Neural cell (in vitro differentiated cells): ENCODE measurements at regions not wholly inside any gene's neighbourhood (a gene's known extent, or its start where the extent isn't known, plus 50 kb on each side); places are given as distances from the start of the nearest gene placed in this dataset.

Experiments
- H2AFZ ChIP-seq: fragments of 200-600, 300-800 bp; sonication (generic), shearing (Covaris generic); 2 replicates; pipeline ENCODE4 v1.6.0; 2014; ENCODE audit warnings: low read depth, mild to moderate bottlenecking, antibody characterized with exemption, low read length, moderate library complexity
- H3F3A ChIP-seq: fragments of 200-600 bp; shearing (Covaris generic); 2 replicates; pipeline ENCODE4 v1.6.1; 2016; ENCODE audit warnings: mild to moderate bottlenecking, moderate library complexity, mixed read lengths, antibody characterized with exemption, low read length; ENCODE audit not compliant: insufficient read depth, poor library complexity, severe bottlenecking
- H3K27ac ChIP-seq: fragments of 200-600, 300-800 bp; sonication (generic), shearing (Covaris generic); 2 replicates; pipeline ENCODE4 v1.5.1; 2014; ENCODE audit warnings: mild to moderate bottlenecking, low read length, moderate library complexity
- H3K27me3 ChIP-seq: fragments of 300-800, 200-600 bp; sonication (generic), shearing (Covaris generic); 2 replicates; pipeline ENCODE4 v1.6.0; 2014; ENCODE audit warnings: mild to moderate bottlenecking, low read depth, low read length, moderate library complexity; ENCODE audit not compliant: insufficient read depth
- H3K36me3 ChIP-seq: fragments of 300-800, 200-600 bp; sonication (generic), shearing (Covaris generic); 2 replicates; pipeline ENCODE4 v1.5.1; 2014; ENCODE audit warnings: mild to moderate bottlenecking, antibody characterized with exemption, low read length, moderate library complexity; ENCODE audit not compliant: insufficient read depth
- H3K4me2 ChIP-seq: fragments of 300-800, 200-600 bp; sonication (generic), shearing (Covaris generic); 2 replicates; pipeline ENCODE4 v1.6.0; 2014; ENCODE audit warnings: mild to moderate bottlenecking, low read length
- H3K4me3 ChIP-seq: fragments of 300-800, 200-600 bp; sonication (generic), shearing (Covaris generic); 2 replicates; pipeline ENCODE4 v1.5.1; 2014; ENCODE audit warnings: mild to moderate bottlenecking, low read length, moderate library complexity
- H3K79me2 ChIP-seq: fragments of 200-600 bp; shearing (Covaris generic); replicated peaks from 2 replicates; pipeline ENCODE4 v1.6.0; 2014; ENCODE audit warnings: mild to moderate bottlenecking, low read length, moderate library complexity; ENCODE audit not compliant: insufficient read depth
- H3K9ac ChIP-seq: fragments of 300-800, 200-600 bp; sonication (generic), shearing (Covaris generic); 2 replicates; pipeline ENCODE4 v1.6.1; 2016; ENCODE audit warnings: mild to moderate bottlenecking, low read length, mixed read lengths
- H3K9me2 ChIP-seq: fragments of 200-600 bp; shearing (Covaris generic); 2 replicates; pipeline ENCODE4 v1.6.1; 2016; ENCODE audit warnings: mild to moderate bottlenecking, low read length, mixed read lengths; ENCODE audit not compliant: insufficient read depth
- H3K9me3 ChIP-seq: fragments of 200-600, 300-800 bp; sonication (generic), shearing (Covaris generic); 2 replicates; pipeline ENCODE4 v1.6.1; 2016; ENCODE audit warnings: mild to moderate bottlenecking, mixed run types, low read length, moderate library complexity, mixed read lengths
- H4K20me1 ChIP-seq: fragments of 200-600 bp; shearing (Covaris generic); 2 replicates; pipeline ENCODE4 v1.6.1; 2016; ENCODE audit warnings: mild to moderate bottlenecking, mixed run types; ENCODE audit not compliant: insufficient read depth
- EP300 ChIP-seq: fragments of 450-650 bp; conservative IDR thresholded peaks from 2 replicates; pipeline ENCODE4 v1.6.1; 2014; ENCODE audit warnings: antibody characterized with exemption, mild to moderate bottlenecking, moderate library complexity; ENCODE audit not compliant: poor library complexity, severe bottlenecking
- EZH2 ChIP-seq: fragments of 200-600, 300-800 bp; shearing (Covaris generic), sonication (generic); IDR thresholded peaks from 2 replicates; pipeline ENCODE4 v1.6.1; 2014; ENCODE audit warnings: antibody characterized with exemption, low read length, borderline replicate concordance, mild to moderate bottlenecking; ENCODE audit not compliant: insufficient read depth, poor library complexity, severe bottlenecking
- MXI1 ChIP-seq: fragments of 450-650 bp; conservative IDR thresholded peaks from 2 replicates; pipeline ENCODE4 v1.6.1; 2014; ENCODE audit warnings: antibody characterized with exemption, mild to moderate bottlenecking; ENCODE audit not compliant: poor library complexity, severe bottlenecking
- POLR2AphosphoS5 ChIP-seq: IDR thresholded peaks from 2 replicates; pipeline ENCODE4 v1.6.1; 2012
- RAD21 ChIP-seq: fragments of 450-650 bp; conservative IDR thresholded peaks from 2 replicates; pipeline ENCODE4 v1.6.1; 2014; ENCODE audit warnings: antibody characterized with exemption, mild to moderate bottlenecking, moderate library complexity
- REST ChIP-seq: IDR thresholded peaks from 2 replicates; pipeline ENCODE4 v1.6.1; 2012; ENCODE audit warnings: borderline replicate concordance
- SMC3 ChIP-seq: fragments of 450-650 bp; conservative IDR thresholded peaks from 2 replicates; pipeline ENCODE4 v1.6.1; 2014; ENCODE audit warnings: antibody characterized with exemption, mild to moderate bottlenecking, moderate library complexity; ENCODE audit not compliant: poor library complexity
- TAF1 ChIP-seq: IDR thresholded peaks from 2 replicates; pipeline ENCODE4 v1.6.1; 2012; ENCODE audit warnings: low read depth
- TF ChIP-seq, protein P1 (sequence below): fragments of 450-650 bp; IDR thresholded peaks from 2 replicates; pipeline ENCODE4 v1.5.1; 2014; ENCODE audit warnings: antibody characterized with exemption, mild to moderate bottlenecking, moderate library complexity; ENCODE audit not compliant: poor library complexity, severe bottlenecking

DNA sequence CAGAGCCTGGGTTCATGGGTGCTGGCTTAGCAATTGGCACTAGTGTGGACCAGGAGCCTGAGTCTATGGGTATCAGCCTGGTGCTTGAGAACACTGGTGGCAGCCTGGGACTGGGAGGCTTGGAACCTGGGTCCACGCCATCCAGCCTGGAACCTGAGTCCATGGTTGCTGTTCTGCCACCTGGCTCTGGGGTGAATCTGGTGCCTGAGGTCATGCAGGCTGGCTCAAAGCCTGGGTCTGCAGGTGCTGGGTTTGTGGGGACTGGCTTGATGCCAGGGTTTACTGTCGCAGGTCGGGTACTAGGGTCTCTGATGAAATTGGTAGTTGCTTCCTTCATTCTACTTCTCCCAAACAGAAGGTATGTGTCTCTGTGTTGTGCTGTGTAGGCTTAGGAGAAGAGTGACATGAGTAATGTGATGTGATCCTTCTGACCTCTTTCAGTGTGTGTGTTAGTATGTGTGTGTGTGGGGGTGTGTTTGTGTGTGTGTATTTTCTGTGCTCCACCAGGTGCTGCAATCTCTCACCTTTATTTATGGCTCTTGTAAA is 517.0 kb upstream of the EPHA5 start:
- H3K27ac ChIP-seq, result no peak overlapping the region
- no peaks in the 10 kb centered on the region for H3K9me3 ChIP-seq
- H2AFZ ChIP-seq, result no peak overlapping the region
- H3K4me2 ChIP-seq, result no peak overlapping the region
- no peaks in the 10 kb centered on the region for H4K20me1 ChIP-seq
- H3F3A ChIP-seq, result no peaks in the 10 kb centered on the region
- no peaks in the 10 kb centered on the region for H3K9me2 ChIP-seq
- TF ChIP-seq RAD21, result no peak
- no peak for TF ChIP-seq SMC3
- TF ChIP-seq, protein P1, sequence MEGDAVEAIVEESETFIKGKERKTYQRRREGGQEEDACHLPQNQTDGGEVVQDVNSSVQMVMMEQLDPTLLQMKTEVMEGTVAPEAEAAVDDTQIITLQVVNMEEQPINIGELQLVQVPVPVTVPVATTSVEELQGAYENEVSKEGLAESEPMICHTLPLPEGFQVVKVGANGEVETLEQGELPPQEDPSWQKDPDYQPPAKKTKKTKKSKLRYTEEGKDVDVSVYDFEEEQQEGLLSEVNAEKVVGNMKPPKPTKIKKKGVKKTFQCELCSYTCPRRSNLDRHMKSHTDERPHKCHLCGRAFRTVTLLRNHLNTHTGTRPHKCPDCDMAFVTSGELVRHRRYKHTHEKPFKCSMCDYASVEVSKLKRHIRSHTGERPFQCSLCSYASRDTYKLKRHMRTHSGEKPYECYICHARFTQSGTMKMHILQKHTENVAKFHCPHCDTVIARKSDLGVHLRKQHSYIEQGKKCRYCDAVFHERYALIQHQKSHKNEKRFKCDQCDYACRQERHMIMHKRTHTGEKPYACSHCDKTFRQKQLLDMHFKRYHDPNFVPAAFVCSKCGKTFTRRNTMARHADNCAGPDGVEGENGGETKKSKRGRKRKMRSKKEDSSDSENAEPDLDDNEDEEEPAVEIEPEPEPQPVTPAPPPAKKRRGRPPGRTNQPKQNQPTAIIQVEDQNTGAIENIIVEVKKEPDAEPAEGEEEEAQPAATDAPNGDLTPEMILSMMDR, result no peak
- no peaks in the 10 kb centered on the region for H3K27me3 ChIP-seq
- H3K36me3 ChIP-seq, result no peaks in the 10 kb centered on the region
- no peaks in the 10 kb centered on the region for H3K79me2 ChIP-seq
- H3K9ac ChIP-seq, result no peak overlapping the region
- no peak overlapping the region for H3K4me3 ChIP-seq

DNA sequence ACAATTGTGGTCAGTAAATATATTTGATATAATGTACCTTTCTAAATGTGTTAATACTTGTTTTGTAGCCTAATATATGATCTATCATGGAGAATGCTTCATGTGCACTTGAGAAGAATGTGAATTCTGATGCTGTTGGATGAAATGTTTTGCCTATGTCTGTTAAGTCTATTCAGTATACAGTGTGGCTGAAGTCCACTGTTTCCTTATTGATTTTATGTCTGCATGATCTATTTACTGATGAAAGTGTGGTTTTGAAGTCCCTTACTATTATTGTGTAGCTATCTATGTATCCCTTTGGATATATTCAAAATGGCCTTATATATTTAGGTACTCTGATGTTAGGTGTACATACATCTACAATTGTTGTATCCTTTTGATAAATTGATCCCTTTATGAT is 515.8 kb upstream of the EPHA5 start:
- no peaks in the 10 kb centered on the region for H3K36me3 ChIP-seq

More for the DNA sequence above, 515.8 kb upstream of the EPHA5 start:
- no peak for TF ChIP-seq MXI1
- TF ChIP-seq REST, result no peak
- no peak for TF ChIP-seq EZH2
- no peak for TF ChIP-seq EP300
- TF ChIP-seq RAD21, result no peak
- TF ChIP-seq, protein P1, result no peak
- TF ChIP-seq SMC3, result no peak
- no peak for TF ChIP-seq POLR2AphosphoS5
- no peak for TF ChIP-seq TAF1
- Histone ChIP-seq H3K9ac (no peak overlapping the region), H3K4me3 (no peak overlapping the region), H3K27ac (no peak overlapping the region), H3K9me2 (no peaks in the 10 kb centered on the region), H3K4me2 (no peak overlapping the region), H3K79me2 (no peaks in the 10 kb centered on the region), H2AFZ (no peak overlapping the region), H4K20me1 (no peaks in the 10 kb centered on the region), H3F3A (no peaks in the 10 kb centered on the region), H3K9me3 (no peaks in the 10 kb centered on the region), H3K27me3 (no peaks in the 10 kb centered on the region)
